ENCODE measurements at regions not wholly inside any gene's neighbourhood (a gene's known extent, or its start where the extent isn't known, plus 50 kb on each side); places are given as distances from the start of the nearest gene placed in this dataset.

DNA sequence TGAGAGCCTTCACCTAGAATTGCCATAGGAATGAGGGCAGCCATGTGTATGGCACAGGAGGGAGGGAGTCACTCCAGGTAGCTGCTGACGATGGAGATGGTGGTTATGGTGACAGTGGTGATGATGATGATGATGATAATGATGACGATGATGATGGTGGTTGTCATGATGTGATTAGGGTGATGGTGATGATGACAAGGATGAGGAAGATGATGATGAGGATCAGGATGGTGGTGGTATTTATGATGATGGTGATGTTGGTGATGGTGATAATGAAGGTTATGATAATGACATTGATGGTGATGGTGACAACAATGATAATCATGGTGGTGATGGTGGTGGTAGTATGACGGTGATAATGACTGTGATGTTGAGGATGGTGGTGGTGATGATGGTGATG, 1130.5 kb downstream of the BRD1 start:
- TF ChIP-seq CTCF (IDR thresholded peaks at IDR 0.05), result no peak
- ATAC-seq (ENCODE audit: low FRiP score) (no peak), DNase-seq (ENCODE audit: low spot score) (no peak)

GRCh38 chr22:48696371-48696770, 1131.3 kb downstream of the BRD1 start:
- no peak for TF ChIP-seq CTCF (IDR thresholded peaks at IDR 0.05)
- DNase-seq (ENCODE audit: low spot score) (no peak), ATAC-seq (ENCODE audit: low FRiP score) (no peak)

DNA sequence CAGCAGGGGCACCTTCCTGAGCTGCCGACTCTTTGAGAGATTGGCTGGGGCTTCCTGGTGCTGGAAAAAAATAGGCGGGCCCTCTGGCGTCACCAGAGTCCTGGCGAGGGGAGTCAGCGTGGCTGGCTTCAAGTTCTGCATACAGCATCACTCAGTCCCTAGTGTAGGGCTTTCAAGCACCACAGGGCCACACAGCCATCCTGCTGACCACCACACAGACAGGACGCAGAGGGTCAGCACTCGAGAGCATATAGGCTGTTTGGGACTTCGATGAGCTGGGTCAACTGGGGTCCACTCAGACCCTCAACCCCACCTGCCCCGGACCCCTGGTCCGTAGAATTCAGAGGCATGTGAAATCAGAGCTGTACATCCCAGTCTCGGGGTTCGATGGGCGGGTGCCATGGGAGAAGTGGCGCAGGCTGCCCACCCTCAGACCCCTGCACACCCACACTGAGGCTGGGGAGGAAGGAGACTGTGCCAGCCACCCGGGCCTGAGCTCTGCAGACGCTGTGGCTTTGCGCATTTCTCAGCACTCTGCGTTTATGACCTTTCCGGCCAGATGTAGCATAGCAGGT, 1131.9 kb downstream of the BRD1 start:
- DNase-seq (ENCODE audit: low spot score), result no peak
- TF ChIP-seq CTCF (IDR thresholded peaks at IDR 0.05), result no peak
- ATAC-seq (ENCODE audit: low FRiP score), result no peak

- ATAC-seq (ENCODE audit: low FRiP score) (no peak), DNase-seq (ENCODE audit: low spot score) (no peak)
- no peak for TF ChIP-seq CTCF (IDR thresholded peaks at IDR 0.05)
Measured at GRCh38 chr22:48695251-48695650, 1132.4 kb downstream of the BRD1 start.

- TF ChIP-seq CTCF (IDR thresholded peaks at IDR 0.05), result no peak
- DNase-seq (ENCODE audit: low spot score) (no peak), ATAC-seq (ENCODE audit: low FRiP score) (no peak)
Measured at GRCh38 chr22:48694296-48694883, 1133.3 kb downstream of the BRD1 start.

- TF ChIP-seq CTCF (IDR thresholded peaks at IDR 0.05), result no peak
- no peak for ATAC-seq (ENCODE audit: low FRiP score)
- DNase-seq (ENCODE audit: low spot score), result no peak
Measured at GRCh38 chr22:48693377-48694135, 1134.1 kb downstream of the BRD1 start.

Measured in omental fat pad (tissue), 3 donors.